OCI-LY1 (cell line): ENCODE measurements at regions not wholly inside any gene's neighbourhood (a gene's known extent, or its start where the extent isn't known, plus 50 kb on each side); places are given as distances from the start of the nearest gene placed in this dataset.

Experiments
- H2AFZ ChIP-seq: fragments of 200-600 bp; sonication (generic), shearing (Covaris generic); 2 replicates; pipeline ENCODE4 v1.6.0; 2014; ENCODE audit warnings: antibody characterized with exemption, mild to moderate bottlenecking, low read length
- H3F3A ChIP-seq: fragments of 200-600 bp; sonication (generic), shearing (Covaris generic); 2 replicates; pipeline ENCODE4 v1.6.0; 2014; ENCODE audit warnings: mild to moderate bottlenecking, antibody characterized with exemption, low read length, moderate library complexity; ENCODE audit not compliant: insufficient read depth
- H3K27ac ChIP-seq: fragments of 200-600 bp; sonication (generic); 2 replicates; pipeline ENCODE4 v1.5.1; 2014; ENCODE audit warnings: low read length, mixed run types, mild to moderate bottlenecking, low read depth; ENCODE audit not compliant: poor library complexity, severe bottlenecking
- H3K27me3 ChIP-seq: fragments of 200-600 bp; sonication (generic); 2 replicates; pipeline ENCODE4 v1.6.0; 2014; ENCODE audit warnings: antibody characterized with exemption, mild to moderate bottlenecking, low read length, moderate library complexity; ENCODE audit not compliant: insufficient read depth
- H3K36me3 ChIP-seq: fragments of 200-600 bp; sonication (generic); 2 replicates; pipeline ENCODE4 v1.6.1; 2014; ENCODE audit warnings: mild to moderate bottlenecking, antibody characterized with exemption, low read length, moderate library complexity, mixed read lengths; ENCODE audit not compliant: insufficient read depth
- H3K4me1 ChIP-seq: fragments of 200-600 bp; sonication (generic); 2 replicates; pipeline ENCODE4 v1.5.1; 2014; ENCODE audit warnings: mild to moderate bottlenecking, low read length, moderate library complexity; ENCODE audit not compliant: insufficient read depth, severe bottlenecking
- H3K4me2 ChIP-seq: fragments of 200-600 bp; sonication (generic), shearing (Covaris generic); 2 replicates; pipeline ENCODE4 v1.6.1; 2014; ENCODE audit warnings: low read length
- H3K4me3 ChIP-seq: fragments of 200-600 bp; sonication (generic); 2 replicates; pipeline ENCODE4 v1.5.1; 2014; ENCODE audit warnings: low read length, low read depth, mild to moderate bottlenecking, mixed read lengths; ENCODE audit not compliant: poor library complexity, severe bottlenecking
- H3K79me2 ChIP-seq: fragments of 200-600 bp; shearing (Covaris generic); 2 replicates; pipeline ENCODE4 v1.6.1; 2016; ENCODE audit warnings: mixed run types, low read length, mixed read lengths; ENCODE audit not compliant: insufficient read depth
- H3K9ac ChIP-seq: fragments of 200-600 bp; sonication (generic), shearing (Covaris generic); 2 replicates; pipeline ENCODE4 v1.6.1; 2014; ENCODE audit warnings: mild to moderate bottlenecking, low read length, mixed read lengths
- H3K9me2 ChIP-seq: fragments of 200-600 bp; sonication (generic), shearing (Covaris generic); 2 replicates; pipeline ENCODE4 v1.6.1; 2014; ENCODE audit warnings: low read depth, mild to moderate bottlenecking, low read length, mixed read lengths
- H3K9me3 ChIP-seq: fragments of 200-600 bp; shearing (Covaris generic); 2 replicates; pipeline ENCODE4 v1.6.1; 2014; ENCODE audit warnings: low read length, mixed read lengths
- H4K20me1 ChIP-seq: fragments of 200-600 bp; sonication (generic), shearing (Covaris generic); 2 replicates; pipeline ENCODE4 v1.6.0; 2016; ENCODE audit warnings: mild to moderate bottlenecking, low read length; ENCODE audit not compliant: insufficient read depth
- CTCF ChIP-seq: fragments of 200-600 bp; sonication (generic), shearing (Covaris generic); IDR thresholded peaks from 2 replicates; pipeline ENCODE4 v1.5.1; 2017; ENCODE audit warnings: mild to moderate bottlenecking, antibody characterized with exemption, low read length, moderate library complexity, mixed read lengths
- EZH2 ChIP-seq: fragments of 200-600 bp; sonication (generic), shearing (Covaris generic); IDR thresholded peaks from 2 replicates; pipeline ENCODE4 v1.8.0; 2017; ENCODE audit warnings: borderline replicate concordance, mixed run types, mild to moderate bottlenecking, antibody characterized with exemption, low read length, moderate library complexity, mixed read lengths

GRCh38 chr2:122236925-122237324, 481.5 kb downstream of the TSN start:
- H2AFZ ChIP-seq, result no peak overlapping the region
- no peak overlapping the region for H3K4me2 ChIP-seq
- H3K27ac ChIP-seq, result no peak overlapping the region
- no peaks in the 10 kb centered on the region for H4K20me1 ChIP-seq
- no peaks in the 10 kb centered on the region for H3K9me2 ChIP-seq
- no peaks in the 10 kb centered on the region for H3K79me2 ChIP-seq
- H3K4me1 ChIP-seq, result no peaks in the 10 kb centered on the region
- no peak for TF ChIP-seq CTCF
- no peak for TF ChIP-seq EZH2
- H3K9ac ChIP-seq, result no peak overlapping the region
- no peaks in the 10 kb centered on the region for H3F3A ChIP-seq
- H3K4me3 ChIP-seq, result no peak overlapping the region
- H3K36me3 ChIP-seq, result no peaks in the 10 kb centered on the region
- H3K27me3 ChIP-seq, result no peaks in the 10 kb centered on the region
- no peaks in the 10 kb centered on the region for H3K9me3 ChIP-seq

- H3F3A ChIP-seq, result no peaks in the 10 kb centered on the region
- H3K27ac ChIP-seq, result no peak overlapping the region
- no peaks in the 10 kb centered on the region for H3K9me2 ChIP-seq
- no peak overlapping the region for H3K9ac ChIP-seq
- no peak overlapping the region for H3K4me3 ChIP-seq
- H3K9me3 ChIP-seq, result no peaks in the 10 kb centered on the region
- no peaks in the 10 kb centered on the region for H3K79me2 ChIP-seq
- no peaks in the 10 kb centered on the region for H4K20me1 ChIP-seq
- H3K27me3 ChIP-seq, result no peaks in the 10 kb centered on the region
- no peak overlapping the region for H2AFZ ChIP-seq
- TF ChIP-seq CTCF (no peak), EZH2 (no peak)
- no peak overlapping the region for H3K4me2 ChIP-seq
- H3K4me1 ChIP-seq, result no peaks in the 10 kb centered on the region
- no peaks in the 10 kb centered on the region for H3K36me3 ChIP-seq
Measured at GRCh38 chr2:122237450-122237849, 482.0 kb downstream of the TSN start.

GRCh38 chr2:122238006-122238559, 482.6 kb downstream of the TSN start:
- no peak overlapping the region for H3K27ac ChIP-seq
- H3K4me2 ChIP-seq, result no peak overlapping the region
- H3F3A ChIP-seq, result no peaks in the 10 kb centered on the region
- H3K9me3 ChIP-seq, result no peaks in the 10 kb centered on the region
- no peaks in the 10 kb centered on the region for H3K27me3 ChIP-seq
- H3K4me1 ChIP-seq, result no peaks in the 10 kb centered on the region
- H3K4me3 ChIP-seq, result no peak overlapping the region
- H4K20me1 ChIP-seq, result no peaks in the 10 kb centered on the region
- H2AFZ ChIP-seq, result no peak overlapping the region
- no peak overlapping the region for H3K9ac ChIP-seq
- no peaks in the 10 kb centered on the region for H3K36me3 ChIP-seq
- no peaks in the 10 kb centered on the region for H3K9me2 ChIP-seq
- TF ChIP-seq EZH2, result no peak
- TF ChIP-seq CTCF, result no peak
- H3K79me2 ChIP-seq, result no peaks in the 10 kb centered on the region
